ENCODE measurements at regions not wholly inside any gene's neighbourhood (a gene's known extent, or its start where the extent isn't known, plus 50 kb on each side); places are given as distances from the start of the nearest gene placed in this dataset.

DNA sequence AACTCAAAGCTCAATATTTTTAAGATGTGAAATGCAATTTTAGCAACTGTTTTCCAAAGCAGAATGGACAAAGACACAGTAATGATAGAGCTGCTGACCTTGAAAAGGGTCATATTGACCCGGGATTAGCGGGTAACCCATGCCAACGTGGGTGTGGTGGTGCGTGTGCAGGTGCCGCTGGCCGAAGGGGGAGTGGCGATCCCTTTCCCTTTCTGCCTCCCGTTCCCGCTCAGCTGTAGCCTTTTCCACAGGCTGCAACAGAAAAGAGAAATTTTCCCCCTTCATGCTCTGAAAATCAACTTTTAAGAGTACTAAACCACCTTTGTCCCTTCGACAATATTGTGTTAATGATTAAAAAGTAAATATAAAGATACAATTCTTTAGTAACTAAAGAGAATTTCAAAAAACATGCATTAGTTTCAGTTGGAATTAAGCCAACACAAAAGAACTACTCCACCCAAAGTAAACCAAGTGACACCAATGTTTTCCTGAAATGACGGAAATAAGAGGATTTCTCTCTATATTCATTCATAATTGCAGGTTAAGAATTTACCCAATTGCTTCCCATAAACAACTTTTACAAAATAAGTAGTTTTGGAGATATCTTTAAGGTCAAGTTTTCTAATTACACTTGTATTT, 105.2 kb downstream of the ZNF608 start:
- H4K5ac ChIP-seq (ENCODE audit: low read length), result no peak overlapping the region
- H3K4me2 ChIP-seq (ENCODE audit: low read length), result no peak overlapping the region
- H3K79me2 ChIP-seq (ENCODE audit: control insufficient read depth, insufficient read depth, low read length), result no peaks in the 10 kb centered on the region
- peaks cover 8% of the 10 kb centered on the region for H3K79me1 ChIP-seq (ENCODE audit: low read length)
- H3K18ac ChIP-seq (ENCODE audit: low read length), result no peak overlapping the region
- H3K27me3 ChIP-seq (ENCODE audit: insufficient read depth, low read length, poor library complexity), result no peaks in the 10 kb centered on the region
- H3K56ac ChIP-seq (ENCODE audit: low read length), result peak overlapping the region; percentile 54
- H3K36me3 ChIP-seq (ENCODE audit: control insufficient read depth, insufficient read depth, low read length), result no peaks in the 10 kb centered on the region
- no peak overlapping the region for H3K4ac ChIP-seq (ENCODE audit: low read depth, low read length)
- peak overlapping the region; percentile 57 for H2BK5ac ChIP-seq (ENCODE audit: low read length)
- no peak overlapping the region for H4K8ac ChIP-seq (ENCODE audit: low read depth, low read length)
- H2BK15ac ChIP-seq (replicated peaks; ENCODE audit: low read depth), result no peak overlapping the region
- no peak overlapping the region for H3K23ac ChIP-seq (ENCODE audit: low read length)
- peaks cover 12% of the 10 kb centered on the region for H3K4me1 ChIP-seq (ENCODE audit: control insufficient read depth, low read depth, low read length)
- H2AK5ac ChIP-seq (ENCODE audit: low read length), result no peak overlapping the region
- DNase-seq, result no peak
- WGBS (ENCODE audit: extremely low coverage, insufficient coverage, low lambda C conversion rate), result no CpG with 5 or more reads among the region's 11 CpGs
- no peak overlapping the region for H3K9ac ChIP-seq (ENCODE audit: low read length)
- H3K27ac ChIP-seq (ENCODE audit: low read depth, low read length), result no peak overlapping the region
- H2BK120ac ChIP-seq (ENCODE audit: low read depth, low read length), result no peak overlapping the region
- no peak overlapping the region for H3K4me3 ChIP-seq (ENCODE audit: low read length)

DNA sequence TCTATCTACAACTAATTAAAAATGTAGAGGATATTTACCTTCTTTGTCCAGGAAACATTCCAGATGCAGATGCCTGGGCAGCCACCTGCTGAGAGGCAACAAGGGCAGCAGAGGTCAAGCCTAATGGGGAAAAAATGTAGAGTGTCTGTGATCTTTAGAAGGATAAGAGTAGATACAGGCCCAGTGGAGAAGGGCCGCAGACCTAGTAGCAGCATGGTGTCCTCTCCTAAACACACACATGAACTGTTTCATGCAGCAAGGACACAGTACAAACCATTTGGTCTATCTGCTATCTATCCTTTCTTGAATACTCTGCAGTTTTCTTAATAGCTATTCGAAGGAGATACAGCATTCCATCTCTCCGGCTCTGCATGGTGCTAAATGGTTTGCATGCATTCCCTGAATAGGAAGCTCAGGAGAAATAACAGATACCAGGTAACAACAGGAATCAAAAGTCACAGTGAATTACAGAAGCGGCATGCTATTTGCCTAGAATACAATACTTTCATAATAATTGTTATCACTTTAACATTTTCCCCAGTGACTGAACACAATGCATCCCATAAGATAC, 107.3 kb downstream of the ZNF608 start:
- H3K4me3 ChIP-seq (ENCODE audit: low read length), result no peak overlapping the region
- no peaks in the 10 kb centered on the region for H3K79me2 ChIP-seq (ENCODE audit: control insufficient read depth, insufficient read depth, low read length)
- no CpG with 5 or more reads among the region's 4 CpGs for WGBS (ENCODE audit: extremely low coverage, insufficient coverage, low lambda C conversion rate)
- no peak overlapping the region for H2BK120ac ChIP-seq (ENCODE audit: low read depth, low read length)
- no peak overlapping the region for H3K4me2 ChIP-seq (ENCODE audit: low read length)
- H2BK15ac ChIP-seq (replicated peaks; ENCODE audit: low read depth), result no peak overlapping the region
- H4K5ac ChIP-seq (ENCODE audit: low read length), result no peak overlapping the region
- H4K8ac ChIP-seq (ENCODE audit: low read depth, low read length), result no peak overlapping the region
- no peaks in the 10 kb centered on the region for H3K27me3 ChIP-seq (ENCODE audit: insufficient read depth, low read length, poor library complexity)
- H3K23ac ChIP-seq (ENCODE audit: low read length), result no peak overlapping the region
- H3K9ac ChIP-seq (ENCODE audit: low read length), result no peak overlapping the region
- no peak overlapping the region for H2AK5ac ChIP-seq (ENCODE audit: low read length)
- peak overlapping the region; percentile 54 for H3K27ac ChIP-seq (ENCODE audit: low read depth, low read length)
- H3K18ac ChIP-seq (ENCODE audit: low read length), result no peak overlapping the region
- no peaks in the 10 kb centered on the region for H3K36me3 ChIP-seq (ENCODE audit: control insufficient read depth, insufficient read depth, low read length)
- H3K79me1 ChIP-seq (ENCODE audit: low read length), result peaks cover 5% of the 10 kb centered on the region
- H3K56ac ChIP-seq (ENCODE audit: low read length), result no peak overlapping the region
- peaks cover 12% of the 10 kb centered on the region for H3K4me1 ChIP-seq (ENCODE audit: control insufficient read depth, low read depth, low read length)
- H3K4ac ChIP-seq (ENCODE audit: low read depth, low read length), result no peak overlapping the region
- H2BK5ac ChIP-seq (ENCODE audit: low read length), result no peak overlapping the region
- peak; percentile 97 for DNase-seq

DNA sequence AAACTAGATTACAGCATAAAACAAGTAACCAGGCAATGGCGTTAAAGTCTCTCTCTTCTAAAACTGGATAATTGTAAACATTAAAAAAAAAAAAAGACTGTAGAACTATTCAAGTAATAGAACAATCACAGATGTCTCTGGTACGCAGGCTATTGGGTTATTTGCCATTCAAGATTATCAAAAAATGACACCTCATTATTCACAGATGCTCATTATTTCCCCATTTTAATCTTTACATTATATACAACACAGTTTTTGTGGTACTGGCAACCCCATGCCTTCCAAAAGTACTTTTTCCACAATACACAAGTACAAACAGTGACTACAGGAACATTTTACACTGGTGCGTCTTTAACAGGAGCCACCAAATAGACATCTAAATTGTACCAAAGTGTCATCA, 109.4 kb downstream of the ZNF608 start:
- Histone ChIP-seq H4K5ac (ENCODE audit: low read length) (no peak overlapping the region), H3K36me3 (ENCODE audit: control insufficient read depth, insufficient read depth, low read length) (no peaks in the 10 kb centered on the region), H3K79me1 (ENCODE audit: low read length) (peaks cover 1% of the 10 kb centered on the region), H3K56ac (ENCODE audit: low read length) (no peak overlapping the region), H3K18ac (ENCODE audit: low read length) (no peak overlapping the region), H3K27ac (ENCODE audit: low read depth, low read length) (no peak overlapping the region), H3K4me3 (ENCODE audit: low read length) (no peak overlapping the region), H3K23ac (ENCODE audit: low read length) (no peak overlapping the region), H3K4me2 (ENCODE audit: low read length) (no peak overlapping the region), H2BK5ac (ENCODE audit: low read length) (no peak overlapping the region), H2BK15ac (replicated peaks; ENCODE audit: low read depth) (no peak overlapping the region), H3K27me3 (ENCODE audit: insufficient read depth, low read length, poor library complexity) (no peaks in the 10 kb centered on the region), H3K4ac (ENCODE audit: low read depth, low read length) (no peak overlapping the region), H3K4me1 (ENCODE audit: control insufficient read depth, low read depth, low read length) (peaks cover 8% of the 10 kb centered on the region), H2BK120ac (ENCODE audit: low read depth, low read length) (no peak overlapping the region), H3K79me2 (ENCODE audit: control insufficient read depth, insufficient read depth, low read length) (no peaks in the 10 kb centered on the region), H3K9ac (ENCODE audit: low read length) (no peak overlapping the region), H2AK5ac (ENCODE audit: low read length) (no peak overlapping the region), H4K8ac (ENCODE audit: low read depth, low read length) (no peak overlapping the region)
- WGBS (ENCODE audit: extremely low coverage, insufficient coverage, low lambda C conversion rate), result no CpG with 5 or more reads among the region's 3 CpGs
- DNase-seq, result no peak

DNA sequence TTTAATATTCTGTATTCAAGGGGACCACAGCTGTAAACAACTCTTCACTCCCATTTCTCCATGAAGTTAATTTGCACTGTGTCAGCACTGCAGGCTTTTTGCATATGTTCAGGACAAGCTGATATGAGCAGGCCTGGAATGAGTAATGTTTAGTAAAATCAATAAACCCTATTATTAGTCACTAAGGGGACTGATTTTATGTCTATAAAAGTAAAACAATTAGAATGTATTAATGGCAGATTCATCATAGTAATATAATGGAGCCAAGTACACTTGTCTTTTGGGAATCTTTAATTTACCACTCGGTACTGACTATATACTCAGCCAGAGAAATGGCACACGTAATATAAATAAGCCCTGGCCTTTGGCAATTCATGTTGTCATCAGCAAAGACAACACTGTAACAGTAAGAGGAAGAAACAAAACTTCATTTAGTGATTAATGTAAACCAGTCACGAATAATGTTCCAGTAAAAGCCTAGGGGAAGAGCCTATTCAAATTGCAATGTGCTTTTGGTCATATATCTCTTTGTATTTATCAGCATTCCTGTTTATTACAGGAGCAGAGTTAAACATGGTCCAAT, 111.6 kb downstream of the ZNF608 start:
- Histone ChIP-seq H3K4me3 (ENCODE audit: low read length) (no peak overlapping the region), H3K56ac (ENCODE audit: low read length) (no peak overlapping the region), H2BK5ac (ENCODE audit: low read length) (no peak overlapping the region), H3K9ac (ENCODE audit: low read length) (no peak overlapping the region), H3K27me3 (ENCODE audit: insufficient read depth, low read length, poor library complexity) (no peaks in the 10 kb centered on the region), H2BK120ac (ENCODE audit: low read depth, low read length) (no peak overlapping the region), H3K36me3 (ENCODE audit: control insufficient read depth, insufficient read depth, low read length) (no peaks in the 10 kb centered on the region), H3K23ac (ENCODE audit: low read length) (no peak overlapping the region), H4K8ac (ENCODE audit: low read depth, low read length) (no peak overlapping the region), H4K5ac (ENCODE audit: low read length) (no peak overlapping the region), H3K4me2 (ENCODE audit: low read length) (no peak overlapping the region), H3K79me1 (ENCODE audit: low read length) (no peaks in the 10 kb centered on the region), H3K18ac (ENCODE audit: low read length) (peak overlapping the region; percentile 51), H3K4ac (ENCODE audit: low read depth, low read length) (no peak overlapping the region), H2AK5ac (ENCODE audit: low read length) (no peak overlapping the region), H2BK15ac (replicated peaks; ENCODE audit: low read depth) (no peak overlapping the region), H3K27ac (ENCODE audit: low read depth, low read length) (peak overlapping the region; percentile 0), H3K79me2 (ENCODE audit: control insufficient read depth, insufficient read depth, low read length) (no peaks in the 10 kb centered on the region), H3K4me1 (ENCODE audit: control insufficient read depth, low read depth, low read length) (peaks cover 3% of the 10 kb centered on the region)
- no peak for DNase-seq
- no CpG with 5 or more reads among the region's 3 CpGs for WGBS (ENCODE audit: extremely low coverage, insufficient coverage, low lambda C conversion rate)

DNA sequence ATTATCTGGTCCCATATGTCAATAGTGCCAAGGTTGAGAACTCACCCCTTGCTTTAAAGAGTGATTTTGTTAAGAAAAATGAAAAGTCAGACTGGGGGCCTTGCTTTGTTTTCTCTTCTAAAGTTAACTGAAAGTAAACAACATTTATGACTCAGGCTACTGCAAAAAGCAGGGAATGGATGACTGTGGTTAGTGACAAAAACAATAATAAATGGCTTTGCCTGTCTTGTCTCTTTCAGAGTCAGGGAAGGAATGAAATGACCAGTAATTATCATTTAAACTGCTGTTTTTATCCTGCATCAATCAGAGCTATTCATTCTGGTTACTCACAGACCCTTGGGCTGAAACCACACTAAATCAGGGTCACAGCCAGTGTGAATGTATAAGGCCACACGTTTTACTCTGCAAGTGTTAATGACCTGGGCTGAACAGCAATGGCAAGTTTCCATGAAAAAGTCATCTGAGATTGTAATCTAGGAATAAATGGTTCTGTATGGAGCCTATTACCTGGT, 112.2 kb downstream of the ZNF608 start:
- peak overlapping the region; percentile 0 for H3K27ac ChIP-seq (ENCODE audit: low read depth, low read length)
- no CpG with 5 or more reads among the region's 1 CpG for WGBS (ENCODE audit: extremely low coverage, insufficient coverage, low lambda C conversion rate)
- H3K4ac ChIP-seq (ENCODE audit: low read depth, low read length), result no peak overlapping the region
- H3K79me1 ChIP-seq (ENCODE audit: low read length), result no peaks in the 10 kb centered on the region
- H3K56ac ChIP-seq (ENCODE audit: low read length), result no peak overlapping the region
- no peak for DNase-seq
- no peak overlapping the region for H2BK5ac ChIP-seq (ENCODE audit: low read length)
- H3K9ac ChIP-seq (ENCODE audit: low read length), result no peak overlapping the region
- H3K4me1 ChIP-seq (ENCODE audit: control insufficient read depth, low read depth, low read length), result peaks cover 8% of the 10 kb centered on the region
- H3K23ac ChIP-seq (ENCODE audit: low read length), result no peak overlapping the region
- H4K8ac ChIP-seq (ENCODE audit: low read depth, low read length), result no peak overlapping the region
- H3K79me2 ChIP-seq (ENCODE audit: control insufficient read depth, insufficient read depth, low read length), result no peaks in the 10 kb centered on the region
- no peak overlapping the region for H2AK5ac ChIP-seq (ENCODE audit: low read length)
- no peak overlapping the region for H3K4me2 ChIP-seq (ENCODE audit: low read length)
- H3K27me3 ChIP-seq (ENCODE audit: insufficient read depth, low read length, poor library complexity), result no peaks in the 10 kb centered on the region
- H3K4me3 ChIP-seq (ENCODE audit: low read length), result no peak overlapping the region
- H4K5ac ChIP-seq (ENCODE audit: low read length), result no peak overlapping the region
- peak overlapping the region; percentile 51 for H3K18ac ChIP-seq (ENCODE audit: low read length)
- no peak overlapping the region for H2BK120ac ChIP-seq (ENCODE audit: low read depth, low read length)
- H2BK15ac ChIP-seq (replicated peaks; ENCODE audit: low read depth), result no peak overlapping the region
- no peaks in the 10 kb centered on the region for H3K36me3 ChIP-seq (ENCODE audit: control insufficient read depth, insufficient read depth, low read length)

All from mesendoderm (in vitro differentiated cells).